Activated naive CD4-positive, alpha-beta T cell treated with anti-CD3 and anti-CD28 coated beads, Interleukin-2, amount 50 U/mL, for 72 hours (primary cell): ENCODE measurements at regions not wholly inside any gene's neighbourhood (a gene's known extent, or its start where the extent isn't known, plus 50 kb on each side); places are given as distances from the start of the nearest gene placed in this dataset.
"Not testable (repeated sequence)": the region's sequence is repeated elsewhere in the genome, so short reads cannot be mapped to it uniquely, and the experiment has no call there.

ENCODE experiments used
- ATAC-seq, 2 donors: fragments of 150-1000 bp; cut with Tn5 transposase; 2 replicates each; pipeline ENCODE4 v1.10.0; 2021; ENCODE audit warnings: mild to moderate bottlenecking in 2 of 2, moderate library complexity in 2 of 2
- DNase-seq, 2 donors: peaks; one replicate each; pipeline ENCODE4 v3.0.0; 2021 to 2022; ENCODE audit warnings: low spot score in 2 of 2
- H3K27ac Mint-ChIP-seq, 2 donors: one replicate each; pipeline ENCODE4 v1.8.0; 2022; ENCODE audit warnings: mild to moderate bottlenecking in 2 of 2, mixed read lengths in 2 of 2
- H3K36me3 Mint-ChIP-seq, 2 donors: one replicate each; pipeline ENCODE4 v1.8.0; 2022; ENCODE audit warnings: mixed read lengths in 2 of 2
- H3K9me3 Mint-ChIP-seq, 2 donors: one replicate each; pipeline ENCODE4 v1.8.0; 2022; ENCODE audit warnings: mixed read lengths in 2 of 2

DNA sequence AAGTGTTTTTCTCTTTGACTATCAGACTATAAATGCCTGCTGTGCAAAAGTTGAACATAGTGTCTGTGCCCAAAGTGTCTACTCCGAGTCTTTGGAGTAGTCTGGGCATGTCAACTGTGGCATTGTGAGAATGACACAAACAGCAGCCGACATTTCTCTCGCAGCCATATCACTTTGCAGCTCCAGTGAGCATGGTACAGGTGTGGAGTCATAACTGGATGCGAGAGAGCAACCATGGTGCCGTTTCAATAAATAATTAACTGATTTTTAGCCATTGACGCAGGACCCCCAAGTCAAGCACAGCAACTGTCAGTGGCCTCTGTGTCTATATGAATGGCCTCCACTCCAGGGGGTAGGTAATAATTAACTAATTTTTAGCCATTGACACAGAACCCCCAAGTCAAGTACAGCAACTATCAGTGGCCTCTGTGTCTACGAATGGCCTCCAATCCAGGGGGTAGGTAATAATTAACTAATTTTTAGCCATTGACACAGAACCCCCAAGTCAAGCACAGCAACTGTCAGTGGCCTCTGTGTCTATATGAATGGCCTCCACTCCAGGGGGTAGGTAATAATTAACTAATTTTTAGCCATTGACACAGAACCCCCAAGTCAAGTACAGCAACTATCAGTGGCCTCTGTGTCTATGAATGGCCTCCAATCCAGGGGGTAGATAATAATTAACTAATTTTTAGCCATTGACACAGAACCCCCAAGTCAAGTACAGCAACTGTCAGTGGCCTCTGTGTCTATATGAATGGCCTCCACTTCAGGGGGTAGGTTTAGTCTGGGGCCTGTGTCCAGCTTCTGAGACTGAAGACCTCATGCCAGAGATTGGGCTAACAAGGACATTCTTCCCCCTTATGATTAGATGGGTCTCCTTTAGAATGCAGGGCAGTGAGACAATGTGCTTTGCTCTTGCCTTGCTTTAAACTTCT is 409.0 kb downstream of the TNS3 start:
- H3K36me3 Mint-ChIP-seq, DNase-seq, H3K27ac Mint-ChIP-seq, ATAC-seq, H3K9me3 Mint-ChIP-seq: not testable (repeated sequence)

GRCh38 chr7:47170516-47170915 is 411.4 kb downstream of the TNS3 start:
- DNase-seq: no peak
- ATAC-seq: no peak
- H3K9me3 Mint-ChIP-seq: no peaks in the 10 kb centered on the region
- no peaks in the 10 kb centered on the region for H3K36me3 Mint-ChIP-seq
- no peak overlapping the region for H3K27ac Mint-ChIP-seq

- H3K9me3 Mint-ChIP-seq: peaks cover 0 to 6% of the 10 kb centered on the region in 2 donors
- ATAC-seq (no peak), DNase-seq (no peak)
- H3K36me3 Mint-ChIP-seq: no peaks in the 10 kb centered on the region
- no peak overlapping the region for H3K27ac Mint-ChIP-seq
Observed at GRCh38 chr7:47154791-47155190, 427.1 kb downstream of the TNS3 start.

DNA sequence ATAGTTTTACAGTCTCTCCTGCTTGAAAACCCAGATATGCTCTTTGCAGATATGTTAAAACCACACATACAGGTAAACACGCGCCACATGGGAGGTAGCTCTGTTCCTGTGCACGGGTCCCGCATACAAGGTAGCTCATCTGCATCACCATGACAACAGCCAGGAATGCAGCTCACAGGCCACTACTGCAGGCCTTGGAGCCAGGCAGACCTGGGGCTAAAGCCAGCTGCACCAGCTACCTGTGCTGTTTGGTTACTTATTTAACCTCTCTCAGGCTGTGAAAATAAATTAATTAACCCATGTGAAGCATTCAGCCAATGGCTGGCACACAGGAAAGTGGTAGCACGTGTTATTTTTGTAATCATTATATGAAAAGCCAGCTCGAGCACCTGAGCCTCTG is 428.3 kb downstream of the TNS3 start:
- Mint-ChIP-seq H3K9me3 (peaks cover 0 to 3% of the 10 kb centered on the region in 2 donors), H3K36me3 (no peaks in the 10 kb centered on the region), H3K27ac (no peak overlapping the region)
- no peak for DNase-seq
- ATAC-seq: no peak

- H3K36me3 Mint-ChIP-seq: no peaks in the 10 kb centered on the region
- H3K9me3 Mint-ChIP-seq: no peaks in the 10 kb centered on the region
- DNase-seq (no peak), ATAC-seq (no peak)
- no peak overlapping the region for H3K27ac Mint-ChIP-seq
Observed at GRCh38 chr7:47153058-47153457, 428.9 kb downstream of the TNS3 start.

GRCh38 chr7:47152307-47152706 is 429.6 kb downstream of the TNS3 start:
- ATAC-seq (no peak), DNase-seq (no peak)
- Mint-ChIP-seq H3K9me3 (no peaks in the 10 kb centered on the region), H3K27ac (no peak overlapping the region), H3K36me3 (no peaks in the 10 kb centered on the region)

- ATAC-seq: no peak
Observed at GRCh38 chr7:47150497-47151260, 431.2 kb downstream of the TNS3 start.

DNA sequence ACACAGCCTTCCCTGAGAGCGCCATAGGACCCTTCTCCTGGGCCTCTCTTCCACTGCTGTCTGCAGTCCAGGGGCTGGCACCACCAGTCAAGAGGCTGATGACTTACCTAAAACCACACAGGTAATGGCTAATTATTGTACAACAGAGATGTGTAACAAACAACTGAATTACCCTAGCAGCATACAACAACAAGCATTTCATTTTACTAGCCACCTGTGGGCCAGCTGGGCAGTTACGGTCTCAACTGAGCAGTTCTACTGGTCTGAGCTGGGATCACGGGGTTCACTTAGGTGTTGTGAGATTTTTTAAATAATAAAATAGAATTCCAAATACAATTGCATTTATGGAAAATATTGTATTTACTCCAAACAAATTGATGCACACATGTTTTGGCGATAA is 431.9 kb downstream of the TNS3 start:
- no peak for DNase-seq
- Mint-ChIP-seq H3K27ac (no peak overlapping the region), H3K9me3 (no peaks in the 10 kb centered on the region), H3K36me3 (no peaks in the 10 kb centered on the region)
- ATAC-seq: no peak

More at GRCh38 chr7:47150497-47151260, 431.2 kb downstream of the TNS3 start:
- DNase-seq: no peak
- no peaks in the 10 kb centered on the region for H3K9me3 Mint-ChIP-seq
- no peaks in the 10 kb centered on the region for H3K36me3 Mint-ChIP-seq
- H3K27ac Mint-ChIP-seq: no peak overlapping the region

DNA sequence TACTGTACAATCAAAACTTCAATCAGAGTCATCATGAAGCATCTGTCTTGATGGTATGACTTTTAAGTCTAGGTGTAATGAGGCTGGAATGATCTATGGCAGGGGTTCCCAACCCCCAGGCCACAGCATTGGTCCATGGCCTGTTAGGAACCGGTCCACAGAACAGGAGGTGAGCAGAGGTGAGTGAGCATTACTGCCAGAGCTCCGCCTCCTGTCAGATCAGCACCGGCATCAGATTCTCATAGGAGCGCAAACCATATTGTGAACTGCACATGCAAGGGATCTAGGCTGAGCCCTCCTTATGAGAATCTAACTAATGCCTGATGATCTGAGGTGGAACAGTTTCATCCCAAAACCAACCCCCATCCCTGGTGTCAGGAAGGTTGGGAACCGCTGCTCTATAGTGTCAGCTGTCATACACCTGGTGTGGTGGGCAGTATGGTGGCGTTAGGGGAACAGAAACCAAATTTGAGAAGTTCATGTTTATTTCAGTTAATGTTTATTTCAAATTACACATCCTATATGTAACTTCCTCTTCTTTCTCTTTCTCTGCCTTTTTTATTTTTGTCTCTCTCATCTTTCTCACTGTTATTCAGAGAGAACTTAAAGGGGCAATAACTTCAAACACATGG is 432.6 kb downstream of the TNS3 start:
- Mint-ChIP-seq H3K27ac (no peak overlapping the region), H3K9me3 (no peaks in the 10 kb centered on the region), H3K36me3 (no peaks in the 10 kb centered on the region)
- DNase-seq (no peak), ATAC-seq (no peak)

GRCh38 chr7:47148536-47149207 is 433.2 kb downstream of the TNS3 start:
- no peaks in the 10 kb centered on the region for H3K9me3 Mint-ChIP-seq
- H3K27ac Mint-ChIP-seq: no peak overlapping the region
- ATAC-seq (no peak), DNase-seq (no peak)
- no peaks in the 10 kb centered on the region for H3K36me3 Mint-ChIP-seq

DNA sequence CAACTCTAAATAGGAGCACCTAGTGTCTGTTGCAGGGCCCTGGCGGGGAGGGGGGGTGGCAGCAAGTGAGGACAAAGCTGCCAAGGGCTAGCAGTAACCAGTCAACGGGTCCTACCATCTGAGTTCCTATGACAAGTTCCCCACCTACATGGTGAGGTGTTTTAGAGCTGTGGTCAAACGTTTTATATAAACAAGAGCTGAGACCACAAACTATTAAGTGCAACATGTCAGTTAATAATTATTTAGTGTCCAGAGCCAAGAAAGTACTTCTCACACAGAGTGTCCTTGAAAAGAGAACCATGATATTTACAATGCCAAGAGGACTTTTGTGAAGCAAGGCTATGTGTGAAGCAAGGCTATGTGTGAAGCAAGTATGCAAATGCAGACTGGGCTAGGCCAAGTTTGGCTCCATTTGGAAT is 434.7 kb downstream of the TNS3 start:
- ATAC-seq (no peak), DNase-seq (no peak)
- Mint-ChIP-seq H3K27ac (no peak overlapping the region), H3K9me3 (no peaks in the 10 kb centered on the region), H3K36me3 (no peaks in the 10 kb centered on the region)

- DNase-seq (no peak), ATAC-seq (no peak)
- Mint-ChIP-seq H3K27ac (no peak overlapping the region), H3K36me3 (no peaks in the 10 kb centered on the region), H3K9me3 (no peaks in the 10 kb centered on the region)
Observed at GRCh38 chr7:47145982-47146381, 435.9 kb downstream of the TNS3 start.

DNA sequence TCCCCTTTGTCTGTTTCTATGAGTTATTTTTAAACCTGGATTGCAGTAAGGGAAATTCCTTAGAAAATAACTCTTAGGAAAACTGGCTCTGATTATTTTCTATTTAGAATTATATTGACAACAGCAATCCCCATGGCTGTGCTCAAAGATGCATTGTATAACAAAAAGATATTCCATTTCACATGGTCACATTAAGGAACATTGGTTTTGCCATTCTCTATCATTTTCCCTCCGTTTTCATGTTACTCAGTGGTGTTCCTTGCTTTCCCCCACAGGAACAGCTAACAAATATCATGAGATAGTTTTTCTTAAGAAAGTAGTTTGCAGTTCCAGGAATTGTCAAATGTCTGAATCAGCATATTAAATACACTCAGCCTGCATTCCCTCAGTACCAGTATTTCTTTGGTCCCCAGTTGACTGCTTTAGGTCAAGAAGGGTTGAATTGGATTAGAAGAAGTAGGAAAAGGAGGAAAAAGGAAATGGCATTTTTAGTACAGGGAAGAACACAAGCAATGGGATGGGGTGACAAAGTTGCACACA is 436.7 kb downstream of the TNS3 start:
- H3K9me3 Mint-ChIP-seq: no peaks in the 10 kb centered on the region
- H3K27ac Mint-ChIP-seq: no peak overlapping the region
- no peak for ATAC-seq

DNA sequence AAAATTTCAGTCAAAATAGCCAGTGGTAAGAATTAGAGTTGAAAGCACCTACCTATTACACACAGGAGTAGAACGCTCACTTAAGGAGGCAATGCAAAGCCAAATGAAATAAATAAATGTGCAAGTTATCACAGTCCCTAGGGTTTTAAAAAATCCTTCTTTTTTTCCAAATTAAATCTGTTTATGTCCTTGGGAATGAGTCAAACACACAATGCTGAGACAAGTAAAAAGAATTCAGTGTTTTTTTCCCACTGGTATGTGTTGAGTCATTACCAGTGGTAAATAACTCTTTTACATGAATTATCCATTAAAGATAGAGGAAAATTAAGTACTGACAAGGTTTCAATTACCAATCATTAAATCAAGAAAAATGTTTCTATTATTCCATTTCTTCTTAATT is 438.6 kb downstream of the TNS3 start:
- Mint-ChIP-seq H3K9me3 (peaks cover 0 to 4% of the 10 kb centered on the region in 2 donors), H3K36me3 (no peaks in the 10 kb centered on the region), H3K27ac (no peak overlapping the region)
- DNase-seq: no peak
- ATAC-seq: no peak

More for the DNA sequence above, 436.7 kb downstream of the TNS3 start:
- DNase-seq: no peak
- H3K36me3 Mint-ChIP-seq: no peaks in the 10 kb centered on the region

DNA sequence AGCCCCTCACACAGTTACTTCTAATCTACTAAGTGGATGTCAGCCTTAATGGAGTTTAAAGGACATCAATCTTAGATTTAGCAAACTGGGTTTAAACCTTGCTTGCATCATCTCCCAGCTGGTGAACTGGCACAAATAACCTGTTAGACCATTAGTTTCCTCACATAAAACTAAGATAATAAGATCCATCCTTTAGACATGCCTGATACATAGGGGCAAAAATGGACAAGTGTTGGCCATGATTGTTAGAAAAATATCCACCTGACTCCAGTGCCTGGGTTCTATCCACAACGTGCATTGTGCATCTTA is 439.1 kb downstream of the TNS3 start:
- ATAC-seq (no peak), DNase-seq (no peak)
- Mint-ChIP-seq H3K27ac (no peak overlapping the region), H3K9me3 (peaks cover 0 to 4% of the 10 kb centered on the region in 2 donors), H3K36me3 (no peaks in the 10 kb centered on the region)

DNA sequence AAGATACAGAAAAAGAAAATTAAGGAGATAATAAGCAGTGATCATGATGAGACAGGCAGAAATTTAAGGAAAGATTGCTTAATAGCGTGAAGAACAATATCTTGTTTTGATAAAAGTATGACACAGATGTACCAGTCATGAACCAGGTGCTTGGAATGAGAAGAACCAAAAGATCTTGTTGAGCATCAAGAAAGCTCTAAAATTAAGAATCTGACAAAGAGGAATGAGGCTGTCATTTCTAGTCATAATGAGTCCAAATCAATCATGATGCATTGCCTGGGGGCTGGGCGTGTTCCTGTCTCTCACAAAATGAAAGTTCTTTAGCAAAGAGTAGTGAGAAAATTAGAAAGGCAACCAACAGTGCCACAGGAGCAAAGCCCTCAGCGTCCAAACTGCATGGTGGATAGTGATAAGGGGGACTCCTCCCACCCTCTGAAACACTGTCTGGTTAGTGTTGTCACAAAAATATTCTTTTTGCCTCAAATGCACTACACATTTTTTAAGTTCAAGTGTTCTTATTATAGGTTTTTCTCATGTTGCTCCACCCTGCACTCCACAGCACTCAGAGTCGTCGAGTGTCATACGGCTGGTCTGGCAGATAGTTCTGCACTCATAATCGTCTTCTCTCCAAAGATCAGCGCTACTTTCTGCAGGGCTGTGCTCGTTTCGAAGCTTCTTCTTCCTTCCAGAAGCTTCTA is 439.6 kb downstream of the TNS3 start:
- ATAC-seq (no peak), DNase-seq (no peak)
- Mint-ChIP-seq H3K9me3 (peaks cover 0 to 4% of the 10 kb centered on the region in 2 donors), H3K27ac (no peak overlapping the region), H3K36me3 (no peaks in the 10 kb centered on the region)
